ENCODE measurements at regions not wholly inside any gene's neighbourhood (a gene's known extent, or its start where the extent isn't known, plus 50 kb on each side); places are given as distances from the start of the nearest gene placed in this dataset.

DNA sequence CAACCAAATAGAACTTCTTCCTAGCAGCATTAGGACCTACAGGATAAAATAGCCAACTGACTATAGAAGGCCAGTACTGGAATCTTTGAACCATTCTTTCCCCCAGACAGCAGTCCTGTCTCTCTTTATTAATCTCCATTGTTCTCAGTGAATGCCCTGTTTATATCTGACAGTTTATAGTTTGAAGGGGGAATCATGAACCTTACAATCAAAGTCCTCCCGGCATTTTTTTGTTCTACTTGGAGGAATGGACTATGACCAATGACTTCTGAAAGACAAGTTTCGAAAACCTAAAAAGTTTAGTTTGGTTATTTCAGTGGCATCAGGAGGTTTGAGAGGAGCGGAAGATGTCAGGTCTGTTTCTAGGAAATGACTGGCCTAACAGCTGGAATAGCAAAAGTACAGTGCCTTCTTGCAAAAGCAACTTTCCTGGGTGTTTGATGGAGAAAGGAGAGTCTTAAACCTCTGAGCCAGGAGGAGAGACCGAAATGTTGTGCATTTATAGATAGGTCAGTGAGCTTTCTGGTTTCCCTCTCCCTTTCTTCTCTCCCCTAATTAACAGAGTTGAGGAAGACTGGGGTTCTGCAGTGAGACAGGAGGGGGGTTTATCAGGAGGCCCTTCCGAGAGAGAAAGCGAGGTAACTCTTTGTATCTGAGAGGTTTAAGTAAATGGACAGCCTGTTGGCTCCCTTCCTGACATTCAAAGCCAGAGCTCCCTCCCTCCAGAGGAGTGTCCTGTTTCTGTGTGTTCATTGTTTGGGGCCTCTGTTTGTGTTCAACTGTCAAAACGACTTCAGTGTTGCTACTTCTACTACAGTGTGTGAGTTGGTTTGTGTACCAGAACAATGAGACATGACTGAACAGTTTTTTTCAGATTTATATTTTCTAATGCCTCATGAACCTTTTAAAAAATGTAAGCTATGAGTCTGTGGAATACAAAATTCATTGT lies 383.0 kb upstream of the RARB start:
- TF ChIP-seq CTCF (IDR thresholded peaks at IDR 0.05; ENCODE audit: poor library complexity, severe bottlenecking) (no peak), SMC3 (conservative IDR thresholded peaks at IDR 0.05; ENCODE audit: poor library complexity) (no peak), TAF1 (IDR thresholded peaks at IDR 0.05; ENCODE audit: low read depth) (no peak), MXI1 (conservative IDR thresholded peaks at IDR 0.05; ENCODE audit: poor library complexity, severe bottlenecking) (no peak), RAD21 (conservative IDR thresholded peaks at IDR 0.05) (no peak), POLR2AphosphoS5 (IDR thresholded peaks at IDR 0.05) (no peak), EZH2 (IDR thresholded peaks at IDR 0.05; ENCODE audit: borderline replicate concordance, insufficient read depth, low read length, poor library complexity, severe bottlenecking) (no peak)
